PC-9 (cell line): ENCODE measurements at regions not wholly inside any gene's neighbourhood (a gene's known extent, or its start where the extent isn't known, plus 50 kb on each side); places are given as distances from the start of the nearest gene placed in this dataset.

Source experiments
- BruUV-seq: library from RNA; stranded (reverse); fragments of 400-500 nt; replicated peaks from 2 replicates; lab custom pipeline; 2021; lab: Mats Ljungman, UMichigan
- CTCF ChIA-PET: fragments of 300-600 bp; sonication (Branson Sonifier 250); formaldehyde crosslinking; loops from one replicate; lab custom pipeline; 2022; ENCODE audit warnings: antibody characterized with exemption; lab: Charles Lee
- POLR2A ChIA-PET: fragments of 300-600 bp; sonication (Branson Sonifier 250); formaldehyde crosslinking; loops from one replicate; lab custom pipeline; 2022; ENCODE audit warnings: antibody characterized with exemption; ENCODE audit not compliant: unreplicated experiment; lab: Charles Lee
- DNase-seq, 2 experiments: peaks; one replicate each; pipeline versions ENCODE4 v3.0.0 to v3.0.0-alpha.2; 2015 to 2022; ENCODE audit warnings: mixed read lengths in 1 of 2
- H2AFZ ChIP-seq: fragments of 200-600 bp; sonication (generic); 2 replicates; pipeline ENCODE4 v1.8.1; 2017; ENCODE audit warnings: antibody characterized with exemption
- H3F3A ChIP-seq: fragments of 200-600 bp; sonication (generic); 2 replicates; pipeline ENCODE4 v1.8.1; 2017; ENCODE audit warnings: antibody characterized with exemption, mild to moderate bottlenecking, low read depth; ENCODE audit not compliant: insufficient read depth
- H3K27ac ChIP-seq: fragments of 200-600 bp; sonication (generic); 2 replicates; pipeline ENCODE4 v1.6.1; 2016; ENCODE audit warnings: mixed run types
- H3K27me3 ChIP-seq: fragments of 200-600 bp; sonication (generic); 2 replicates; pipeline ENCODE4 v1.6.1; 2016; ENCODE audit warnings: low read depth, mixed run types; ENCODE audit not compliant: insufficient read depth
- H3K36me3 ChIP-seq: fragments of 200-600 bp; sonication (generic); 2 replicates; pipeline ENCODE4 v1.6.1; 2016; ENCODE audit warnings: low read depth, mixed run types
- H3K4me1 ChIP-seq: fragments of 200-600 bp; sonication (generic); replicated peaks from 2 replicates; pipeline ENCODE4 v1.6.1; 2016; ENCODE audit warnings: mixed run types; ENCODE audit not compliant: insufficient read depth
- H3K4me2 ChIP-seq: fragments of 200-600 bp; sonication (generic); 2 replicates; pipeline ENCODE4 v1.6.1; 2017; ENCODE audit warnings: mixed run types
- H3K4me3 ChIP-seq: fragments of 200-600 bp; sonication (generic); 2 replicates; pipeline ENCODE4 v1.6.1; 2016; ENCODE audit warnings: mixed run types
- H3K79me2 ChIP-seq: fragments of 200-600 bp; sonication (generic); 2 replicates; pipeline ENCODE4 v1.6.1; 2017; ENCODE audit warnings: low read depth, mixed run types
- H3K9me2 ChIP-seq: fragments of 200-600 bp; sonication (generic); 2 replicates; pipeline ENCODE4 v1.8.1; 2017; ENCODE audit warnings: mild to moderate bottlenecking; ENCODE audit not compliant: insufficient read depth
- H3K9me3 ChIP-seq: fragments of 200-600 bp; sonication (generic); 2 replicates; pipeline ENCODE4 v1.8.1; 2016; ENCODE audit warnings: low read depth; ENCODE audit not compliant: insufficient read depth
- H4K20me1 ChIP-seq: fragments of 200-600 bp; sonication (generic); 2 replicates; pipeline ENCODE4 v1.8.1; 2017; ENCODE audit not compliant: insufficient read depth
- EZH2 ChIP-seq: fragments of 200-600 bp; sonication (generic); IDR thresholded peaks from 2 replicates; pipeline ENCODE4 v1.8.0; 2017; ENCODE audit warnings: antibody characterized with exemption, low read depth
- intact Hi-C: fragments of 100-400 bp; cut with micrococcal nuclease; formaldehyde crosslinking; loops from one replicate; pipeline ENCODE4 v1.10.0; 2022; ENCODE audit not compliant: unreplicated experiment
- TF ChIP-seq, protein P1 (sequence below): fragments of 200-600 bp; sonication (generic); conservative IDR thresholded peaks from 2 replicates; pipeline ENCODE4 v1.6.1; 2017; ENCODE audit warnings: mixed run types, antibody characterized with exemption, mild to moderate bottlenecking, moderate library complexity

DNA sequence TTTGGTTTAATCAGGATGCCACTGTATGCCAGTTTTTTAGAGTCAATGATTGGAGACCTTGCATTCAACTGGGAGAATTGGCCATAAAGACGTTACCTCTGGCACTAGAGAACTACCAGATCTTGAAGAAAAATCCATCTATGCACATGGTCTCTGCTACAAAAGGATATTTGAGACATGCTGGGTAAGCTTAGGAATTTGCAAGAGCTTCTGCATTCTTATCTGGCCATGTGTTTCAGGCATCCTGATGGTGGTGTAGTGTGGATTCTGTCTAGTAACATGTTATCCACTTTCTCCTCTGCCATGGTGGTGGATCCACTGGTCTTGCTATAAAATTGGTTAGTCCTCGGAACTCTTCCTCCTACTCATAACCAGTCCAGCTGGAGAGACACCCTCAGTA, 185.3 kb upstream of the WDFY3 start:
- Histone ChIP-seq H3K9me2 (no peaks in the 10 kb centered on the region), H4K20me1 (no peaks in the 10 kb centered on the region), H2AFZ (no peak overlapping the region), H3K4me2 (no peak overlapping the region), H3K36me3 (no peaks in the 10 kb centered on the region), H3F3A (no peaks in the 10 kb centered on the region), H3K27ac (no peak overlapping the region), H3K79me2 (no peaks in the 10 kb centered on the region), H3K9me3 (no peaks in the 10 kb centered on the region), H3K4me3 (no peak overlapping the region), H3K27me3 (no peaks in the 10 kb centered on the region), H3K4me1 (no peaks in the 10 kb centered on the region)
- BruUV-seq, result no TSS peak
- POLR2A ChIA-PET, result no interaction called here
- DNase-seq, result no peak
- intact Hi-C loops, result no loop called here
- TF ChIP-seq, protein P1, sequence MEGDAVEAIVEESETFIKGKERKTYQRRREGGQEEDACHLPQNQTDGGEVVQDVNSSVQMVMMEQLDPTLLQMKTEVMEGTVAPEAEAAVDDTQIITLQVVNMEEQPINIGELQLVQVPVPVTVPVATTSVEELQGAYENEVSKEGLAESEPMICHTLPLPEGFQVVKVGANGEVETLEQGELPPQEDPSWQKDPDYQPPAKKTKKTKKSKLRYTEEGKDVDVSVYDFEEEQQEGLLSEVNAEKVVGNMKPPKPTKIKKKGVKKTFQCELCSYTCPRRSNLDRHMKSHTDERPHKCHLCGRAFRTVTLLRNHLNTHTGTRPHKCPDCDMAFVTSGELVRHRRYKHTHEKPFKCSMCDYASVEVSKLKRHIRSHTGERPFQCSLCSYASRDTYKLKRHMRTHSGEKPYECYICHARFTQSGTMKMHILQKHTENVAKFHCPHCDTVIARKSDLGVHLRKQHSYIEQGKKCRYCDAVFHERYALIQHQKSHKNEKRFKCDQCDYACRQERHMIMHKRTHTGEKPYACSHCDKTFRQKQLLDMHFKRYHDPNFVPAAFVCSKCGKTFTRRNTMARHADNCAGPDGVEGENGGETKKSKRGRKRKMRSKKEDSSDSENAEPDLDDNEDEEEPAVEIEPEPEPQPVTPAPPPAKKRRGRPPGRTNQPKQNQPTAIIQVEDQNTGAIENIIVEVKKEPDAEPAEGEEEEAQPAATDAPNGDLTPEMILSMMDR, result no peak
- TF ChIP-seq EZH2, result no peak
- CTCF ChIA-PET, result no interaction called here

DNA sequence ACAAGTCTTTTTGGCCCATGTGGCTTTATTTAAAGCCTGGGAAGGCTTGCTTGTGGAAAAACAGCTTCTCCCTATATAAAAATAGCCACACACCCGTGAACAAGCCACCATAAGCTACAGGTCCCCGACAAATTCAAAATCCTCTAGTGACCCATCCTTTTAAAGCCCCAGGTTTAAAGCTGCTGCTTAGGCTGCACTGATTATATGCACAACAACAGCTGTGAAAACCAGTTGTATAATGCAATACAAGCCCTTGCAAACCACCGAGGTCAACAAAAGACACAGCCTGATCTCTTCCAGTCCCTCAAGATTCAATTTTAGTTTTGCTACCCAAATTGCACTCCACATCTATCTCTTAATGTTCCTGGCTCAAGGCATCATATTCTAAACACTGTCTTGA, 186.0 kb upstream of the WDFY3 start:
- Histone ChIP-seq H3K36me3 (no peaks in the 10 kb centered on the region), H3K4me2 (no peak overlapping the region), H3K4me3 (no peak overlapping the region), H3F3A (no peaks in the 10 kb centered on the region), H4K20me1 (no peaks in the 10 kb centered on the region), H3K27ac (no peak overlapping the region), H3K9me3 (no peaks in the 10 kb centered on the region), H3K27me3 (no peaks in the 10 kb centered on the region), H3K79me2 (no peaks in the 10 kb centered on the region), H3K4me1 (no peaks in the 10 kb centered on the region), H2AFZ (no peak overlapping the region), H3K9me2 (no peaks in the 10 kb centered on the region)
- ChIA-PET CTCF (no interaction called here), POLR2A (no interaction called here)
- TF ChIP-seq, protein P1, result no peak
- no peak for TF ChIP-seq EZH2
- intact Hi-C loops, result no loop called here
- DNase-seq, result no peak
- no TSS peak for BruUV-seq

DNA sequence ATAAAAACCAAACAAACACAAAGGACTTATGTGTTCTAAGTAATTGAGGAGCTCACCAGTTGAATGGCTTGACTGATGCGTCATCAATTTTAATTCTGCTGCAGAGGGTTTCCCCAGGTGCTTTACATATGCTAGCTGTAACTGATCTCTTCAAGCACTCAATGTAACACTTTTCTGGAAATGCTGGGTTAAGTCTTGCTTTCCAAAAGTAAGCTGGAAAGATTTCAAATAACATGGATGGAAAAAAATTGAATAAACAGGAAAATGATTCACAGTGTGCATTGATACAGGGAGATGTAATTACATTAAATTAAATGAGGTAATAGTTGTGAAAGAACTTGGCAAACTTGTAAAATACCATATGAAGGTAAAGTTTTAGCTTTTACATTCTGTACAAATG, 186.7 kb upstream of the WDFY3 start:
- BruUV-seq, result no TSS peak
- Histone ChIP-seq H4K20me1 (no peaks in the 10 kb centered on the region), H3K4me3 (no peak overlapping the region), H3K9me2 (no peaks in the 10 kb centered on the region), H3F3A (no peaks in the 10 kb centered on the region), H3K27me3 (no peaks in the 10 kb centered on the region), H3K36me3 (no peaks in the 10 kb centered on the region), H3K4me2 (no peak overlapping the region), H3K79me2 (no peaks in the 10 kb centered on the region), H3K4me1 (no peaks in the 10 kb centered on the region), H2AFZ (no peak overlapping the region), H3K9me3 (no peaks in the 10 kb centered on the region), H3K27ac (no peak overlapping the region)
- POLR2A ChIA-PET, result no interaction called here
- CTCF ChIA-PET, result no interaction called here
- no peak for TF ChIP-seq EZH2
- TF ChIP-seq, protein P1, result no peak
- intact Hi-C loops, result no loop called here
- DNase-seq, result no peak
